ENCODE measurements at regions not wholly inside any gene's neighbourhood (a gene's known extent, or its start where the extent isn't known, plus 50 kb on each side); places are given as distances from the start of the nearest gene placed in this dataset.
A peak's percentile ranks its signal among the peaks of the same experiment; 100 is the strongest.

DNA sequence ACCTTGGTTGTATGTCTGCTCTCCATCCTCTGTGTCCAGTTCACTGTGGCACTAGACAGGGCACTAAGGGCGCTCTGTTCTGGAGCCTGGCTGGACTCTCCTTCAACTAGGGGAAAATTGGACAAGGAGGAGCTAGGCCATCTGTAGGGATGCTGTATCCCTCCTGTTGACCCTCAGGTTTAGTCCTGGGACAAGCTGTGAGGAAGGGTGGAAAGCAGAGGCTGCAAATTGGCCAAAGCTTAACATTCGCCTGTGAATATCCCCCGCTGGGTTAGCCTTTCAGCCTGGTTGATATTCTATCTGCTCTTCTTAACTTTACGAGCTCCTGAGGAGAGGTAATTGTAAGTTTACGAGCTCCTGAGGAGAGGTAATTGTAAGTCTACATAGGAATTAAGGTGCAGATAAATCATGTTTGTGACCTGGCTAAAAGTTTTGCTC lies 64.4 kb upstream of the ENPEP start (continued):
- TF ChIP-seq, protein P1, sequence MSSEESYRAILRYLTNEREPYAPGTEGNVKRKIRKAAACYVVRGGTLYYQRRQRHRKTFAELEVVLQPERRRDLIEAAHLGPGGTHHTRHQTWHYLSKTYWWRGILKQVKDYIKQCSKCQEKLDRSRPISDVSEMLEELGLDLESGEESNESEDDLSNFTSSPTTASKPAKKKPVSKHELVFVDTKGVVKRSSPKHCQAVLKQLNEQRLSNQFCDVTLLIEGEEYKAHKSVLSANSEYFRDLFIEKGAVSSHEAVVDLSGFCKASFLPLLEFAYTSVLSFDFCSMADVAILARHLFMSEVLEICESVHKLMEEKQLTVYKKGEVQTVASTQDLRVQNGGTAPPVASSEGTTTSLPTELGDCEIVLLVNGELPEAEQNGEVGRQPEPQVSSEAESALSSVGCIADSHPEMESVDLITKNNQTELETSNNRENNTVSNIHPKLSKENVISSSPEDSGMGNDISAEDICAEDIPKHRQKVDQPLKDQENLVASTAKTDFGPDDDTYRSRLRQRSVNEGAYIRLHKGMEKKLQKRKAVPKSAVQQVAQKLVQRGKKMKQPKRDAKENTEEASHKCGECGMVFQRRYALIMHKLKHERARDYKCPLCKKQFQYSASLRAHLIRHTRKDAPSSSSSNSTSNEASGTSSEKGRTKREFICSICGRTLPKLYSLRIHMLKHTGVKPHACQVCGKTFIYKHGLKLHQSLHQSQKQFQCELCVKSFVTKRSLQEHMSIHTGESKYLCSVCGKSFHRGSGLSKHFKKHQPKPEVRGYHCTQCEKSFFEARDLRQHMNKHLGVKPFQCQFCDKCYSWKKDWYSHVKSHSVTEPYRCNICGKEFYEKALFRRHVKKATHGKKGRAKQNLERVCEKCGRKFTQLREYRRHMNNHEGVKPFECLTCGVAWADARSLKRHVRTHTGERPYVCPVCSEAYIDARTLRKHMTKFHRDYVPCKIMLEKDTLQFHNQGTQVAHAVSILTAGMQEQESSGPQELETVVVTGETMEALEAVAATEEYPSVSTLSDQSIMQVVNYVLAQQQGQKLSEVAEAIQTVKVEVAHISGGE (tag by site-specific recombination; conservative IDR thresholded peaks at IDR 0.05; ENCODE audit: low read depth): no peak
- TF ChIP-seq, protein P2, sequence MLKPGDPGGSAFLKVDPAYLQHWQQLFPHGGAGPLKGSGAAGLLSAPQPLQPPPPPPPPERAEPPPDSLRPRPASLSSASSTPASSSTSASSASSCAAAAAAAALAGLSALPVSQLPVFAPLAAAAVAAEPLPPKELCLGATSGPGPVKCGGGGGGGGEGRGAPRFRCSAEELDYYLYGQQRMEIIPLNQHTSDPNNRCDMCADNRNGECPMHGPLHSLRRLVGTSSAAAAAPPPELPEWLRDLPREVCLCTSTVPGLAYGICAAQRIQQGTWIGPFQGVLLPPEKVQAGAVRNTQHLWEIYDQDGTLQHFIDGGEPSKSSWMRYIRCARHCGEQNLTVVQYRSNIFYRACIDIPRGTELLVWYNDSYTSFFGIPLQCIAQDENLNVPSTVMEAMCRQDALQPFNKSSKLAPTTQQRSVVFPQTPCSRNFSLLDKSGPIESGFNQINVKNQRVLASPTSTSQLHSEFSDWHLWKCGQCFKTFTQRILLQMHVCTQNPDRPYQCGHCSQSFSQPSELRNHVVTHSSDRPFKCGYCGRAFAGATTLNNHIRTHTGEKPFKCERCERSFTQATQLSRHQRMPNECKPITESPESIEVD (tag by site-specific recombination; IDR thresholded peaks at IDR 0.05): peak; percentile 99
- TF ChIP-seq ZNF791 (tag by site-specific recombination; IDR thresholded peaks at IDR 0.05) (no peak), PRDM1 (tag by site-specific recombination; IDR thresholded peaks at IDR 0.05) (no peak), KLF16 (tag by site-specific recombination; IDR thresholded peaks at IDR 0.05) (no peak), ZNF37A (tag by site-specific recombination; IDR thresholded peaks at IDR 0.05) (peak; percentile 64; the same call in 1 of the 2 replicates), HOXD13 (CRISPR knock-in tag; IDR thresholded peaks at IDR 0.05; ENCODE audit: borderline replicate concordance) (peak; percentile 93), ZNF529 (tag by site-specific recombination; IDR thresholded peaks at IDR 0.05; ENCODE audit: insufficient replicate concordance) (no peak), ZBTB17 (tag by site-specific recombination; IDR thresholded peaks at IDR 0.05) (0 out of 2 replicates have a peak, but pooled peaks have one; percentile 37), ZNF785 (tag by site-specific recombination; IDR thresholded peaks at IDR 0.05) (no peak), ZNF121 (tag by site-specific recombination; IDR thresholded peaks at IDR 0.05) (no peak), BCL11B (tag by site-specific recombination; IDR thresholded peaks at IDR 0.05; ENCODE audit: low read depth) (peak; percentile 99), ZNF585B (tag by site-specific recombination; IDR thresholded peaks at IDR 0.05) (no peak), ZNF174 (tag by site-specific recombination; IDR thresholded peaks at IDR 0.05) (no peak), ZNF223 (tag by site-specific recombination; IDR thresholded peaks at IDR 0.05) (no peak), GLI4 (tag by site-specific recombination; IDR thresholded peaks at IDR 0.05) (no peak), ZNF155 (tag by site-specific recombination; IDR thresholded peaks at IDR 0.05) (no peak), ZNF433 (tag by site-specific recombination; IDR thresholded peaks at IDR 0.05; ENCODE audit: low read depth) (no peak), ZFHX2 (tag by site-specific recombination; conservative IDR thresholded peaks at IDR 0.05) (no peak), ZNF341 (tag by site-specific recombination; IDR thresholded peaks at IDR 0.05; ENCODE audit: low read depth) (no peak), ZFP41 (tag by site-specific recombination; IDR thresholded peaks at IDR 0.05; ENCODE audit: borderline replicate concordance) (no peak), ZNF391 (tag by site-specific recombination; IDR thresholded peaks at IDR 0.05; ENCODE audit: borderline replicate concordance, low read depth) (no peak), ZNF843 (tag by site-specific recombination; IDR thresholded peaks at IDR 0.05) (peak; percentile 99), ZNF558 (tag by site-specific recombination; IDR thresholded peaks at IDR 0.05) (no peak)
- TF ChIP-seq, protein P3, sequence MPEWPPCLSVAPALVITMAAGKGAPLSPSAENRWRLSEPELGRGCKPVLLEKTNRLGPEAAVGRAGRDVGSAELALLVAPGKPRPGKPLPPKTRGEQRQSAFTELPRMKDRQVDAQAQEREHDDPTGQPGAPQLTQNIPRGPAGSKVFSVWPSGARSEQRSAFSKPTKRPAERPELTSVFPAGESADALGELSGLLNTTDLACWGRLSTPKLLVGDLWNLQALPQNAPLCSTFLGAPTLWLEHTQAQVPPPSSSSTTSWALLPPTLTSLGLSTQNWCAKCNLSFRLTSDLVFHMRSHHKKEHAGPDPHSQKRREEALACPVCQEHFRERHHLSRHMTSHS (tag by site-specific recombination; IDR thresholded peaks at IDR 0.05): peak; percentile 80
- TF ChIP-seq, protein P4, sequence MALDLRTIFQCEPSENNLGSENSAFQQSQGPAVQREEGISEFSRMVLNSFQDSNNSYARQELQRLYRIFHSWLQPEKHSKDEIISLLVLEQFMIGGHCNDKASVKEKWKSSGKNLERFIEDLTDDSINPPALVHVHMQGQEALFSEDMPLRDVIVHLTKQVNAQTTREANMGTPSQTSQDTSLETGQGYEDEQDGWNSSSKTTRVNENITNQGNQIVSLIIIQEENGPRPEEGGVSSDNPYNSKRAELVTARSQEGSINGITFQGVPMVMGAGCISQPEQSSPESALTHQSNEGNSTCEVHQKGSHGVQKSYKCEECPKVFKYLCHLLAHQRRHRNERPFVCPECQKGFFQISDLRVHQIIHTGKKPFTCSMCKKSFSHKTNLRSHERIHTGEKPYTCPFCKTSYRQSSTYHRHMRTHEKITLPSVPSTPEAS (tag by site-specific recombination; IDR thresholded peaks at IDR 0.05): no peak
- TF ChIP-seq, protein P5, sequence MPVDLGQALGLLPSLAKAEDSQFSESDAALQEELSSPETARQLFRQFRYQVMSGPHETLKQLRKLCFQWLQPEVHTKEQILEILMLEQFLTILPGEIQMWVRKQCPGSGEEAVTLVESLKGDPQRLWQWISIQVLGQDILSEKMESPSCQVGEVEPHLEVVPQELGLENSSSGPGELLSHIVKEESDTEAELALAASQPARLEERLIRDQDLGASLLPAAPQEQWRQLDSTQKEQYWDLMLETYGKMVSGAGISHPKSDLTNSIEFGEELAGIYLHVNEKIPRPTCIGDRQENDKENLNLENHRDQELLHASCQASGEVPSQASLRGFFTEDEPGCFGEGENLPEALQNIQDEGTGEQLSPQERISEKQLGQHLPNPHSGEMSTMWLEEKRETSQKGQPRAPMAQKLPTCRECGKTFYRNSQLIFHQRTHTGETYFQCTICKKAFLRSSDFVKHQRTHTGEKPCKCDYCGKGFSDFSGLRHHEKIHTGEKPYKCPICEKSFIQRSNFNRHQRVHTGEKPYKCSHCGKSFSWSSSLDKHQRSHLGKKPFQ (tag by site-specific recombination; IDR thresholded peaks at IDR 0.05): no peak
- TF ChIP-seq, protein P6, sequence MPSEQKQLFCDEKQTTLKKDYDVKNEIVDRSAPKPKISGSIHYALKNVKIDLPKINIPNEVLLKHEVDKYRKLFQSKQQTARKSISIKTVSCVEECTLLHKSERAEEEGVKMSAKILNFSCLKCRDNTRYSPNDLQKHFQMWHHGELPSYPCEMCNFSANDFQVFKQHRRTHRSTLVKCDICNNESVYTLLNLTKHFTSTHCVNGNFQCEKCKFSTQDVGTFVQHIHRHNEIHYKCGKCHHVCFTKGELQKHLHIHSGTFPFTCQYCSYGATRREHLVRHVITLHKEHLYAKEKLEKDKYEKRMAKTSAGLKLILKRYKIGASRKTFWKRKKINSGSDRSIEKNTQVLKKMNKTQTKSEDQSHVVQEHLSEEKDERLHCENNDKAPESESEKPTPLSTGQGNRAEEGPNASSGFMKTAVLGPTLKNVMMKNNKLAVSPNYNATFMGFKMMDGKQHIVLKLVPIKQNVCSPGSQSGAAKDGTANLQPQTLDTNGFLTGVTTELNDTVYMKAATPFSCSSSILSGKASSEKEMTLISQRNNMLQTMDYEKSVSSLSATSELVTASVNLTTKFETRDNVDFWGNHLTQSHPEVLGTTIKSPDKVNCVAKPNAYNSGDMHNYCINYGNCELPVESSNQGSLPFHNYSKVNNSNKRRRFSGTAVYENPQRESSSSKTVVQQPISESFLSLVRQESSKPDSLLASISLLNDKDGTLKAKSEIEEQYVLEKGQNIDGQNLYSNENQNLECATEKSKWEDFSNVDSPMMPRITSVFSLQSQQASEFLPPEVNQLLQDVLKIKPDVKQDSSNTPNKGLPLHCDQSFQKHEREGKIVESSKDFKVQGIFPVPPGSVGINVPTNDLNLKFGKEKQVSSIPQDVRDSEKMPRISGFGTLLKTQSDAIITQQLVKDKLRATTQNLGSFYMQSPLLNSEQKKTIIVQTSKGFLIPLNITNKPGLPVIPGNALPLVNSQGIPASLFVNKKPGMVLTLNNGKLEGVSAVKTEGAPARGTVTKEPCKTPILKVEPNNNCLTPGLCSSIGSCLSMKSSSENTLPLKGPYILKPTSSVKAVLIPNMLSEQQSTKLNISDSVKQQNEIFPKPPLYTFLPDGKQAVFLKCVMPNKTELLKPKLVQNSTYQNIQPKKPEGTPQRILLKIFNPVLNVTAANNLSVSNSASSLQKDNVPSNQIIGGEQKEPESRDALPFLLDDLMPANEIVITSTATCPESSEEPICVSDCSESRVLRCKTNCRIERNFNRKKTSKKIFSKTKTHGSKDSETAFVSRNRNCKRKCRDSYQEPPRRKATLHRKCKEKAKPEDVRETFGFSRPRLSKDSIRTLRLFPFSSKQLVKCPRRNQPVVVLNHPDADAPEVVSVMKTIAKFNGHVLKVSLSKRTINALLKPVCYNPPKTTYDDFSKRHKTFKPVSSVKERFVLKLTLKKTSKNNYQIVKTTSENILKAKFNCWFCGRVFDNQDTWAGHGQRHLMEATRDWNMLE (tag by site-specific recombination; conservative IDR thresholded peaks at IDR 0.05; ENCODE audit: low read depth): no peak
